HG03045 (cell line): ENCODE measurements at regions not wholly inside any gene's neighbourhood (a gene's known extent, or its start where the extent isn't known, plus 50 kb on each side); places are given as distances from the start of the nearest gene placed in this dataset.
"Not testable (repeated sequence)": the region's sequence is repeated elsewhere in the genome, so short reads cannot be mapped to it uniquely, and the experiment has no call there.

Source experiments
- ATAC-seq: cut with Tn5 transposase; IDR thresholded peaks from one replicate; pipeline ENCODE4 v1.9.1; 2021; ENCODE audit warnings: mild to moderate bottlenecking, moderate library complexity; ENCODE audit not compliant: unreplicated experiment

- no peak for ATAC-seq
These were observed 101.7 kb downstream of the ADAMTS15 start for GRCh38 chr11:130550150-130550549.

GRCh38 chr11:130550984-130551383 is 102.5 kb downstream of the ADAMTS15 start:
- no peak for ATAC-seq

- ATAC-seq: no peak
These were observed 102.9 kb downstream of the ADAMTS15 start for GRCh38 chr11:130551388-130551787.

- no peak for ATAC-seq
These were observed 104.9 kb downstream of the ADAMTS15 start for GRCh38 chr11:130553306-130553705.

GRCh38 chr11:130554241-130555055 is 106.0 kb downstream of the ADAMTS15 start:
- no peak for ATAC-seq

- ATAC-seq: no peak
These were observed 106.9 kb downstream of the ADAMTS15 start for GRCh38 chr11:130555251-130555841.

GRCh38 chr11:130560000-130560780 is 111.7 kb downstream of the ADAMTS15 start:
- no peak for ATAC-seq

- no peak for ATAC-seq
These were observed 112.3 kb downstream of the ADAMTS15 start for GRCh38 chr11:130560781-130561109.

GRCh38 chr11:130561441-130561881 is 113.0 kb downstream of the ADAMTS15 start:
- no peak for ATAC-seq

- ATAC-seq: no peak
These were observed 114.1 kb downstream of the ADAMTS15 start for GRCh38 chr11:130562549-130562948.

- not testable (repeated sequence) for ATAC-seq
These were observed 117.9 kb downstream of the ADAMTS15 start for GRCh38 chr11:130566360-130566759.

GRCh38 chr11:130571519-130571918 is 123.1 kb downstream of the ADAMTS15 start:
- ATAC-seq: no peak

- ATAC-seq: no peak
These were observed 123.6 kb downstream of the ADAMTS15 start for GRCh38 chr11:130571947-130572584.

- no peak for ATAC-seq
These were observed 125.3 kb downstream of the ADAMTS15 start for GRCh38 chr11:130573767-130574166.

GRCh38 chr11:130574740-130575139 is 126.3 kb downstream of the ADAMTS15 start:
- ATAC-seq: no peak

- ATAC-seq: no peak
These were observed 127.7 kb downstream of the ADAMTS15 start for GRCh38 chr11:130576146-130576545.

GRCh38 chr11:130578738-130579368 is 130.4 kb downstream of the ADAMTS15 start:
- no peak for ATAC-seq

GRCh38 chr11:130580372-130580771 is 131.9 kb downstream of the ADAMTS15 start:
- ATAC-seq: no peak

- no peak for ATAC-seq
These were observed 132.5 kb downstream of the ADAMTS15 start for GRCh38 chr11:130580891-130581492.

- no peak for ATAC-seq
These were observed 133.2 kb downstream of the ADAMTS15 start for GRCh38 chr11:130581646-130582045.
